22Rv1 (cell line): ENCODE measurements at regions not wholly inside any gene's neighbourhood (a gene's known extent, or its start where the extent isn't known, plus 50 kb on each side); places are given as distances from the start of the nearest gene placed in this dataset.

ENCODE experiments used
- ZFX ChIP-seq: fragments of 450-650 bp; IDR thresholded peaks from 2 replicates; pipeline ENCODE4 v1.6.1; 2017; ENCODE audit warnings: antibody characterized with exemption, borderline replicate concordance
- TF ChIP-seq, protein P1 (sequence below): fragments of 450-650 bp; IDR thresholded peaks from 2 replicates; pipeline ENCODE4 v1.5.1; 2017; ENCODE audit warnings: mild to moderate bottlenecking

DNA sequence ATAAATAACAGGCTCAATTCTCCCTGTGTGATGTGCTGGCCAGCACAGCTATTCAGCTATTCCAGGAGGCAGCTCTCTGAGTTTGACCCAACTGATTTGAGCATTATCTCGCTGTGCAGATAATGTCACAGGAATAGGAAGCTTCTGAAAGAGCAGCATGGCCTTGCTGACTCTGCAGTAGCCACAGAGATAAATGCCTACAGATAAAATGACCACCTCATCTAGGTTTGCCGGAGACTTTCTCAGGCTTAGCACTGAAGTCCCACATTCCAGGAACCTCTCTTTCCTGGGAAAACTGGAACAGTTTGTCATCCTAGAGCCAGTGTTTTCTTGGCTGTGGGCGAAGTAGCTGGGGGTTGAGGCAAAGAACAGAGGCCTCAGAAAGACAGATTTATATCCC lies 98.9 kb downstream of the MRPL39 start:
- TF ChIP-seq, protein P1, sequence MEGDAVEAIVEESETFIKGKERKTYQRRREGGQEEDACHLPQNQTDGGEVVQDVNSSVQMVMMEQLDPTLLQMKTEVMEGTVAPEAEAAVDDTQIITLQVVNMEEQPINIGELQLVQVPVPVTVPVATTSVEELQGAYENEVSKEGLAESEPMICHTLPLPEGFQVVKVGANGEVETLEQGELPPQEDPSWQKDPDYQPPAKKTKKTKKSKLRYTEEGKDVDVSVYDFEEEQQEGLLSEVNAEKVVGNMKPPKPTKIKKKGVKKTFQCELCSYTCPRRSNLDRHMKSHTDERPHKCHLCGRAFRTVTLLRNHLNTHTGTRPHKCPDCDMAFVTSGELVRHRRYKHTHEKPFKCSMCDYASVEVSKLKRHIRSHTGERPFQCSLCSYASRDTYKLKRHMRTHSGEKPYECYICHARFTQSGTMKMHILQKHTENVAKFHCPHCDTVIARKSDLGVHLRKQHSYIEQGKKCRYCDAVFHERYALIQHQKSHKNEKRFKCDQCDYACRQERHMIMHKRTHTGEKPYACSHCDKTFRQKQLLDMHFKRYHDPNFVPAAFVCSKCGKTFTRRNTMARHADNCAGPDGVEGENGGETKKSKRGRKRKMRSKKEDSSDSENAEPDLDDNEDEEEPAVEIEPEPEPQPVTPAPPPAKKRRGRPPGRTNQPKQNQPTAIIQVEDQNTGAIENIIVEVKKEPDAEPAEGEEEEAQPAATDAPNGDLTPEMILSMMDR: no peak
- TF ChIP-seq ZFX: no peak
